HepG2 (cell line): ENCODE measurements at regions not wholly inside any gene's neighbourhood (a gene's known extent, or its start where the extent isn't known, plus 50 kb on each side); places are given as distances from the start of the nearest gene placed in this dataset.

Experiments
- ATAC-seq: fragments of 200-7000 bp; cut with Tn5 transposase; 3 replicates; pipeline ENCODE4 v1.9.1; 2020; ENCODE audit warnings: mild to moderate bottlenecking, moderate library complexity
- BruUV-seq: library from RNA; stranded (reverse); fragments of 400-500 nt; replicated peaks from 2 replicates; lab custom pipeline; 2021; lab: Mats Ljungman, UMichigan
- CTCF ChIA-PET: fragments of 300-600 bp; formaldehyde crosslinking; extraction: SDS; loops from one replicate; lab custom pipeline; 2021; ENCODE audit warnings: low total read pairs, inconsistent platforms, low intra/inter-chr PET ratio; lab: Yijun Ruan, JAX
- POLR2A ChIA-PET: fragments of 350-600 bp; sonication (Branson Sonifier 250); formaldehyde crosslinking; loops from one replicate; lab custom pipeline; 2020; ENCODE audit warnings: antibody characterized with exemption, inconsistent platforms; lab: Yijun Ruan, JAX
- DNase-seq: peaks from one replicate; pipeline ENCODE4 v3.0.0-alpha.2; 2015; ENCODE audit warnings: low spot score
- FAIRE-seq: peaks from 3 replicates; lab custom pipeline; 2011; peaks lifted over from hg19 to GRCh38; lab: Jason Lieb, UNC
- H2AFZ ChIP-seq: one replicate; pipeline ENCODE4 v1.6.1; 2011; ENCODE audit warnings: low read length, inconsistent platforms
- H3K27ac ChIP-seq: fragments of 300-600 bp; 3 replicates; pipeline ENCODE4 v1.8.0; 2011; ENCODE audit warnings: mixed run types, mild to moderate bottlenecking, mixed read lengths, low read length, inconsistent platforms; ENCODE audit not compliant: insufficient read depth; ENCODE audit errors: extremely low read length
- H3K27me3 ChIP-seq, 2 experiments: fragments of 200-600 bp in 1 of 2; 2 replicates in 1 of 2; 3 replicates in 1 of 2; pipeline versions ENCODE4 v1.6.0 to v1.8.0; 2011; ENCODE audit warnings: low read length in 2 of 2, mild to moderate bottlenecking in 2 of 2, moderate library complexity in 2 of 2, inconsistent platforms in 1 of 2; ENCODE audit not compliant: insufficient read depth in 2 of 2, control insufficient read depth in 1 of 2
- H3K36me3 ChIP-seq, 2 experiments: fragments of 200-600 bp in 1 of 2; replicated peaks in 1 of 2; 2 replicates in 1 of 2; 3 replicates in 1 of 2; pipeline versions ENCODE4 v1.5.1 to v1.8.0; 2011; ENCODE audit warnings: low read length in 2 of 2, inconsistent platforms in 1 of 2; ENCODE audit not compliant: insufficient read depth in 2 of 2, control insufficient read depth in 1 of 2
- H3K4me1 ChIP-seq: 2 replicates; pipeline ENCODE4 v1.5.1; 2012; ENCODE audit warnings: low read length, inconsistent platforms; ENCODE audit not compliant: insufficient read depth
- H3K4me2 ChIP-seq: 2 replicates; pipeline ENCODE4 v1.6.0; 2011; ENCODE audit warnings: low read depth, low read length, inconsistent platforms
- H3K4me3 ChIP-seq, 3 experiments: fragments of 200-600 bp in 1 of 3; sonication (generic), shearing (Covaris generic) in 1 of 3; replicated peaks in 1 of 3; 2 replicates each; pipeline ENCODE4 v1.5.1; 2011 to 2016; ENCODE audit warnings: low read length in 3 of 3, inconsistent platforms in 2 of 3, low read depth in 2 of 3, mild to moderate bottlenecking in 2 of 3, control low read depth in 1 of 3, mixed read lengths in 1 of 3; ENCODE audit not compliant: insufficient read depth in 1 of 3
- H3K79me2 ChIP-seq: one replicate; pipeline ENCODE4 v1.6.1; 2011; ENCODE audit warnings: low read length, inconsistent platforms; ENCODE audit not compliant: insufficient read depth
- H3K9ac ChIP-seq: 2 replicates; pipeline ENCODE4 v1.6.0; 2011; ENCODE audit warnings: mild to moderate bottlenecking, low read depth, low read length, inconsistent platforms; ENCODE audit not compliant: insufficient read depth
- H3K9me3 ChIP-seq: 2 replicates; pipeline ENCODE4 v1.5.1; 2012; ENCODE audit warnings: mild to moderate bottlenecking, low read length
- H4K20me1 ChIP-seq: 2 replicates; pipeline ENCODE4 v1.6.0; 2011; ENCODE audit warnings: inconsistent platforms, mild to moderate bottlenecking, low read length, moderate library complexity; ENCODE audit not compliant: insufficient read depth
- ETV6 ChIP-seq: sonication (generic); formaldehyde crosslinking; conservative IDR thresholded peaks from 2 replicates; pipeline ENCODE4 v1.4.0; 2020; ENCODE audit warnings: missing genetic modification reagents
- JARID2 ChIP-seq: sonication (generic); formaldehyde crosslinking; IDR thresholded peaks from 2 replicates; pipeline ENCODE4 v1.8.1; 2023; ENCODE audit warnings: missing genetic modification reagents, inconsistent platforms; ENCODE audit not compliant: insufficient replicate concordance
- MATR3 ChIP-seq: sonication (generic); formaldehyde crosslinking; IDR thresholded peaks from 2 replicates; pipeline ENCODE4 v1.4.0; 2020; ENCODE audit warnings: missing genetic modification reagents
- MYNN ChIP-seq: sonication (generic); formaldehyde crosslinking; IDR thresholded peaks from 2 replicates; pipeline ENCODE4 v1.4.0; 2020; ENCODE audit warnings: mild to moderate bottlenecking, low read depth, missing genetic modification reagents
- PHB2 ChIP-seq: fragments of 450-650 bp; IDR thresholded peaks from 2 replicates; pipeline ENCODE4 v1.6.1; 2018; ENCODE audit not compliant: partially characterized antibody
- PLRG1 ChIP-seq: fragments of 450-650 bp; conservative IDR thresholded peaks from 2 replicates; pipeline ENCODE4 v1.6.1; 2016
- POLR2AphosphoS5 ChIP-seq: IDR thresholded peaks from 2 replicates; pipeline ENCODE4 v1.6.1; 2012; ENCODE audit warnings: low read depth, low read length
- RFXAP ChIP-seq: sonication (generic); formaldehyde crosslinking; IDR thresholded peaks from 2 replicates; pipeline ENCODE4 v1.4.0; 2020; ENCODE audit warnings: missing genetic modification reagents, borderline replicate concordance
- ZNF180 ChIP-seq: sonication (generic); formaldehyde crosslinking; IDR thresholded peaks from 2 replicates; pipeline ENCODE4 v1.4.0; 2020; ENCODE audit warnings: low read depth, missing genetic modification reagents, borderline replicate concordance
- ZNF562 ChIP-seq: sonication (generic); formaldehyde crosslinking; IDR thresholded peaks from 2 replicates; pipeline ENCODE4 v1.8.0; 2022; ENCODE audit warnings: missing genetic modification reagents, borderline replicate concordance
- ZNF616 ChIP-seq: sonication (generic); formaldehyde crosslinking; IDR thresholded peaks from 2 replicates; pipeline ENCODE4 v1.5.0; 2020; ENCODE audit warnings: low read depth, mild to moderate bottlenecking, missing genetic modification reagents
- ZNF788 ChIP-seq: sonication (generic); formaldehyde crosslinking; IDR thresholded peaks from 2 replicates; pipeline ENCODE4 v1.5.0; 2020; ENCODE audit warnings: mild to moderate bottlenecking, missing genetic modification reagents, borderline replicate concordance
- WGBS: methylation state at CpG from one replicate; pipeline ENCODE4 v1.1.6; 2017; ENCODE audit warnings: low lambda C conversion rate; 5-methylcytosine and 5-hydroxymethylcytosine counted together
- in situ Hi-C: cut with HindIII; loops from 2 replicates; pipeline ENCODE4 v1.10.0; 2017; ENCODE audit warnings: low pct_unique_long_range_greater_than_20kb; ENCODE audit not compliant: extremely low pct_ligation_motif_present
- intact Hi-C: fragments of 100-400 bp; cut with micrococcal nuclease; formaldehyde crosslinking; loops from one replicate; pipeline ENCODE4 v1.10.0; 2022; ENCODE audit not compliant: unreplicated experiment
- TF ChIP-seq, protein P1 (sequence below): sonication (generic); formaldehyde crosslinking; IDR thresholded peaks from 2 replicates; pipeline ENCODE4 v1.5.1; 2020; ENCODE audit warnings: mild to moderate bottlenecking, missing genetic modification reagents, borderline replicate concordance
- TF ChIP-seq, protein P2 (sequence below): sonication (generic); formaldehyde crosslinking; IDR thresholded peaks from 2 replicates; pipeline ENCODE4 v1.5.1; 2020; ENCODE audit warnings: mild to moderate bottlenecking, missing genetic modification reagents, moderate library complexity
- TF ChIP-seq, protein P3 (sequence below): sonication (generic); formaldehyde crosslinking; IDR thresholded peaks from 2 replicates; pipeline ENCODE4 v1.4.0; 2020; ENCODE audit warnings: mild to moderate bottlenecking, missing genetic modification reagents
- TF ChIP-seq, protein P4 (sequence below): sonication (generic); formaldehyde crosslinking; conservative IDR thresholded peaks from 2 replicates; pipeline ENCODE4 v1.4.0; 2020; ENCODE audit warnings: missing genetic modification reagents
- TF ChIP-seq, protein P5 (sequence below): IDR thresholded peaks from 2 replicates; pipeline ENCODE4 v1.6.1; 2016; ENCODE audit warnings: missing genetic modification reagents, missing compliant biosample characterization
- TF ChIP-seq, protein P6 (sequence below): sonication (generic); formaldehyde crosslinking; IDR thresholded peaks from 2 replicates; pipeline ENCODE4 v1.4.0; 2020; ENCODE audit warnings: missing genetic modification reagents, borderline replicate concordance

DNA sequence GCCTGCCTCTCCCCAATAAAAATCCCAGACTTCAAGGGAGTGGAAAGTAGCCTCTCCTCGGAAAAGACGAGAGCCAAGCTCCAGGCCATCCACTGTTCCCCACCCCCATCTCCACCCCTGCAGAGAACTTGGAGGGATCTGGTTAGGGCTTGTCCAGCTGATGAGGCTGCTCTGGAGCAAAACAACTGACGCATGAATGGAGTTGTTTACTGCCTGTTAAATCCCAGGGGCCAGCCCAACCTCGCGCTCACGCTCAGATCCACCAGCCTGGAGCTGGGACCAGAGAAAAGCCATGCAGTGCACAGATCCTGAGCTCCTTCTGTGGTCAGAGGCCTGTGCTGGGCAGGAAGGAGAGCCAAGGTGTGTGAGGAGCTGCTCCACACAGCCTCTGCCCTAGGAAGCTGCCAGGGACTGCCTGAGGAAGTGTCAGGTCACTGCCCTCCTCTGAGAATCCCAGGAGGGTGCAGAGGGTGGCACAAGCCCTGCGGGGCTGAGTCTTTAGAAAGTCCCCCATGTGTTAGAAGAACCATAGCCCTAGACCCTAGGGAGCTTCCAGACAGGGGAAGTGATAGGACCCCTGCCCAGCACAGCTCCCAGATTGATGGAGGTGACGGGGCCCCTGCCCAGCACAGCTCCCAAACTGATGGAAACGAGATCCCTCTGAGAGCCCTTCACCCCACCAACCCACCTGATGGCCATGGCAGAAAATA is 109.0 kb upstream of the IPO9 start (continued):
- TF ChIP-seq JARID2 (CRISPR knock-in tag) = no peak
- TF ChIP-seq, protein P1, sequence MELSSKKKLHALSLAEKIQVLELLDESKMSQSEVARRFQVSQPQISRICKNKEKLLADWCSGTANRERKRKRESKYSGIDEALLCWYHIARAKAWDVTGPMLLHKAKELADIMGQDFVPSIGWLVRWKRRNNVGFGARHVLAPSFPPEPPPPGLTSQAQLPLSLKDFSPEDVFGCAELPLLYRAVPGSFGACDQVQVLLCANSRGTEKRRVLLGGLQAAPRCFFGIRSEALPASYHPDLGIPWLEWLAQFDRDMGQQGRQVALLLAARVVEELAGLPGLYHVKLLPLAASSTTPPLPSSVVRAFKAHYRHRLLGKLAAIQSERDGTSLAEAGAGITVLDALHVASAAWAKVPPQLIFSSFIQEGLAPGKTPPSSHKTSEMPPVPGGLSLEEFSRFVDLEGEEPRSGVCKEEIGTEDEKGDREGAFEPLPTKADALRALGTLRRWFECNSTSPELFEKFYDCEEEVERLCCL (CRISPR knock-in tag) = no peak
- TF ChIP-seq MYNN (CRISPR knock-in tag) = no peak
- no peak for TF ChIP-seq ZNF616
- TF ChIP-seq POLR2AphosphoS5 = no peak

DNA sequence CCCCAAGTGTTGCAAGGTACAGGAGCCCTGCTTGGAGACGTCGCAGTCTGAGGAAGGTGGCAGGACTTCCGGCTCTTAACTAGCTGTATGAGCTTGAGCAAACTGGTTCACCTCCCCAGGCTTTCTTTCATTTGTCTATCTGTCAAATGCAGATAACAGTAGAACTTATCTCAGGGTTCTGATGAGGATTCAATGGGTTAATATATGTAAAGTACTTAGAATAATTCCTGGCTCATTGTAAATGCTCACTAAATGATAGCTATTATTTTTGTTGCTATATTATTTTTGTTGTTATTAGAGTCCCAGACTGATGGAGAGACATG is 108.5 kb upstream of the IPO9 start:
- intact Hi-C loops (no loop called here), in situ Hi-C loops (no loop called here)
- peaks cover 2 to 49% of the 10 kb centered on the region in 2 experiments; a peak in 3 of 5 replicates for H3K27me3 ChIP-seq
- H2AFZ ChIP-seq = no peak overlapping the region
- WGBS = 0% methylated on average over 2 of the region's 3 CpGs
- FAIRE-seq (no peak), ATAC-seq (no peak), DNase-seq (no peak)
- ChIA-PET POLR2A (no interaction called here), CTCF (no interaction called here)
- no peak overlapping the region for H3K9ac ChIP-seq
- H3K9me3 ChIP-seq = no peaks in the 10 kb centered on the region
- no peaks in the 10 kb centered on the region for H3K36me3 ChIP-seq
- no TSS peak for BruUV-seq
- H3K79me2 ChIP-seq = no peaks in the 10 kb centered on the region
- H3K27ac ChIP-seq = no peak overlapping the region
- H3K4me3 ChIP-seq = no peak overlapping the region
- no peaks in the 10 kb centered on the region for H3K4me1 ChIP-seq
- H4K20me1 ChIP-seq = no peaks in the 10 kb centered on the region
- no peak overlapping the region for H3K4me2 ChIP-seq
- TF ChIP-seq, protein P2, sequence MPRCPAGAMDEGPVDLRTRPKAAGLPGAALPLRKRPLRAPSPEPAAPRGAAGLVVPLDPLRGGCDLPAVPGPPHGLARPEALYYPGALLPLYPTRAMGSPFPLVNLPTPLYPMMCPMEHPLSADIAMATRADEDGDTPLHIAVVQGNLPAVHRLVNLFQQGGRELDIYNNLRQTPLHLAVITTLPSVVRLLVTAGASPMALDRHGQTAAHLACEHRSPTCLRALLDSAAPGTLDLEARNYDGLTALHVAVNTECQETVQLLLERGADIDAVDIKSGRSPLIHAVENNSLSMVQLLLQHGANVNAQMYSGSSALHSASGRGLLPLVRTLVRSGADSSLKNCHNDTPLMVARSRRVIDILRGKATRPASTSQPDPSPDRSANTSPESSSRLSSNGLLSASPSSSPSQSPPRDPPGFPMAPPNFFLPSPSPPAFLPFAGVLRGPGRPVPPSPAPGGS = no peak
- no peak for TF ChIP-seq ZNF788
- no peak for TF ChIP-seq PLRG1
- TF ChIP-seq PHB2 = no peak
- TF ChIP-seq ZNF562 (CRISPR knock-in tag) = no peak
- TF ChIP-seq, protein P3, sequence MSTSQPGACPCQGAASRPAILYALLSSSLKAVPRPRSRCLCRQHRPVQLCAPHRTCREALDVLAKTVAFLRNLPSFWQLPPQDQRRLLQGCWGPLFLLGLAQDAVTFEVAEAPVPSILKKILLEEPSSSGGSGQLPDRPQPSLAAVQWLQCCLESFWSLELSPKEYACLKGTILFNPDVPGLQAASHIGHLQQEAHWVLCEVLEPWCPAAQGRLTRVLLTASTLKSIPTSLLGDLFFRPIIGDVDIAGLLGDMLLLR (CRISPR knock-in tag) = no peak
- TF ChIP-seq ETV6 (CRISPR knock-in tag) = no peak
- TF ChIP-seq, protein P4, sequence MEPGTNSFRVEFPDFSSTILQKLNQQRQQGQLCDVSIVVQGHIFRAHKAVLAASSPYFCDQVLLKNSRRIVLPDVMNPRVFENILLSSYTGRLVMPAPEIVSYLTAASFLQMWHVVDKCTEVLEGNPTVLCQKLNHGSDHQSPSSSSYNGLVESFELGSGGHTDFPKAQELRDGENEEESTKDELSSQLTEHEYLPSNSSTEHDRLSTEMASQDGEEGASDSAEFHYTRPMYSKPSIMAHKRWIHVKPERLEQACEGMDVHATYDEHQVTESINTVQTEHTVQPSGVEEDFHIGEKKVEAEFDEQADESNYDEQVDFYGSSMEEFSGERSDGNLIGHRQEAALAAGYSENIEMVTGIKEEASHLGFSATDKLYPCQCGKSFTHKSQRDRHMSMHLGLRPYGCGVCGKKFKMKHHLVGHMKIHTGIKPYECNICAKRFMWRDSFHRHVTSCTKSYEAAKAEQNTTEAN (CRISPR knock-in tag) = no peak
- TF ChIP-seq, protein P5, sequence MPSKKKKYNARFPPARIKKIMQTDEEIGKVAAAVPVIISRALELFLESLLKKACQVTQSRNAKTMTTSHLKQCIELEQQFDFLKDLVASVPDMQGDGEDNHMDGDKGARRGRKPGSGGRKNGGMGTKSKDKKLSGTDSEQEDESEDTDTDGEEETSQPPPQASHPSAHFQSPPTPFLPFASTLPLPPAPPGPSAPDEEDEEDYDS (CRISPR knock-in tag) = no peak
- no peak for TF ChIP-seq RFXAP (CRISPR knock-in tag)
- TF ChIP-seq MATR3 (CRISPR knock-in tag) = no peak
- no peak for TF ChIP-seq ZNF180 (CRISPR knock-in tag)
- TF ChIP-seq, protein P6, sequence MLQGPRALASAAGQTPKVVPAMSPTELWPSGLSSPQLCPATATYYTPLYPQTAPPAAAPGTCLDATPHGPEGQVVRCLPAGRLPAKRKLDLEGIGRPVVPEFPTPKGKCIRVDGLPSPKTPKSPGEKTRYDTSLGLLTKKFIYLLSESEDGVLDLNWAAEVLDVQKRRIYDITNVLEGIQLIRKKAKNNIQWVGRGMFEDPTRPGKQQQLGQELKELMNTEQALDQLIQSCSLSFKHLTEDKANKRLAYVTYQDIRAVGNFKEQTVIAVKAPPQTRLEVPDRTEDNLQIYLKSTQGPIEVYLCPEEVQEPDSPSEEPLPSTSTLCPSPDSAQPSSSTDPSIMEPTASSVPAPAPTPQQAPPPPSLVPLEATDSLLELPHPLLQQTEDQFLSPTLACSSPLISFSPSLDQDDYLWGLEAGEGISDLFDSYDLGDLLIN (CRISPR knock-in tag) = no peak
